Transverse colon (tissue), 4 donors: ENCODE measurements at regions not wholly inside any gene's neighbourhood (a gene's known extent, or its start where the extent isn't known, plus 50 kb on each side); places are given as distances from the start of the nearest gene placed in this dataset.

ENCODE experiments used
- DNase-seq: peaks from one replicate; pipeline ENCODE4 v3.0.0-alpha.2; 2019
- H3K27ac ChIP-seq, 4 donors: fragments of 200-600 bp; sonication (generic); 2 replicates each; pipeline ENCODE4 v1.5.1; 2016 to 2018; ENCODE audit warnings: inconsistent platforms in 4 of 4
- H3K27me3 ChIP-seq: fragments of 200-600 bp; sonication (generic); 2 replicates; pipeline ENCODE4 v1.5.1; 2017; ENCODE audit warnings: inconsistent platforms
- H3K36me3 ChIP-seq, 4 donors: fragments of 200-600 bp; sonication (generic); 2 replicates each; pipeline ENCODE4 v1.5.1; 2017 to 2019; ENCODE audit warnings: inconsistent platforms in 4 of 4
- H3K4me1 ChIP-seq, 4 donors: fragments of 200-600 bp; sonication (generic); 2 replicates each; pipeline ENCODE4 v1.5.1; 2017 to 2020; ENCODE audit warnings: inconsistent platforms in 4 of 4
- H3K4me3 ChIP-seq, 4 donors: fragments of 200-600 bp; sonication (generic); 1 replicate in 1 of 4; 2 replicates in 3 of 4; pipeline versions ENCODE4 v1.5.1 to v1.6.1; 2017 to 2019; ENCODE audit warnings: inconsistent platforms in 4 of 4
- H3K9me3 ChIP-seq, 2 donors: fragments of 200-600 bp; sonication (generic); 2 replicates each; pipeline ENCODE4 v1.5.1; 2017 to 2019; ENCODE audit warnings: inconsistent platforms in 2 of 2
- CTCF ChIP-seq, 5 experiments: fragments of 200-600 bp in 3 of 5; fragments of 450-650 bp in 2 of 5; sonication (generic) in 3 of 5; IDR thresholded peaks; 1 replicate in 2 of 5; 2 replicates in 3 of 5; pipeline ENCODE4 v1.5.1; 2016 to 2017; ENCODE audit warnings: antibody characterized with exemption in 5 of 5, inconsistent platforms in 3 of 5, mild to moderate bottlenecking in 2 of 5, moderate library complexity in 1 of 5
- EP300 ChIP-seq: sonication (generic); formaldehyde crosslinking; IDR thresholded peaks from one replicate; pipeline ENCODE4 v1.6.1; 2017; ENCODE audit warnings: antibody characterized with exemption, low read depth
- POLR2A ChIP-seq: fragments of 450-650 bp; IDR thresholded peaks from one replicate; pipeline ENCODE4 v1.6.1; 2016; ENCODE audit warnings: antibody characterized with exemption, mild to moderate bottlenecking, moderate library complexity
- POLR2AphosphoS5 ChIP-seq, 3 donors: sonication (generic); formaldehyde crosslinking; IDR thresholded peaks; one replicate each; pipeline ENCODE4 v1.6.1; 2016; ENCODE audit warnings: antibody characterized with exemption in 3 of 3
- WGBS, 2 donors: methylation state at CpG; one replicate each; pipeline ENCODE4 v1.1.5; 2018; ENCODE audit warnings: low coverage in 1 of 2; 5-methylcytosine and 5-hydroxymethylcytosine counted together
- in situ Hi-C, 4 donors: fragments of 200-750 bp; cut with MboI; loops; one replicate each; pipeline versions ENCODE4 v1.15.0 to v1.15.1; 2017; ENCODE audit warnings: low sequenced_read_pairs in 3 of 4, low pct_ligation_motif_present in 1 of 4, low pct_unique_long_range_greater_than_20kb in 1 of 4
- intact Hi-C: fragments of 100-400 bp; cut with DNase I; formaldehyde crosslinking; loops from one replicate; pipeline ENCODE4 v1.15.1; 2023; ENCODE audit warnings: low total_unique reads

GRCh38 chr4:83783215-83783614 is 247.3 kb downstream of the GPAT3 start:
- Histone ChIP-seq H3K27ac (no peak overlapping the region), H3K4me1 (no peaks in the 10 kb centered on the region), H3K9me3 (no peaks in the 10 kb centered on the region), H3K36me3 (no peaks in the 10 kb centered on the region), H3K27me3 (no peaks in the 10 kb centered on the region), H3K4me3 (no peak overlapping the region)
- TF ChIP-seq POLR2AphosphoS5 (IDR thresholded peaks at IDR 0.05) (no peak), EP300 (no peak), POLR2A (no peak), CTCF (IDR thresholded peaks at IDR 0.05) (no peak)
- no peak for DNase-seq
- WGBS, 2 donors = 80 to 100% methylated on average over 1 of the region's 1 CpG
- in situ Hi-C loops = no loop called here
- intact Hi-C loops = no loop called here

GRCh38 chr4:83782591-83782990 is 246.7 kb downstream of the GPAT3 start:
- no peak for TF ChIP-seq POLR2AphosphoS5 (IDR thresholded peaks at IDR 0.05)
- no peak for TF ChIP-seq POLR2A
- no peak for TF ChIP-seq CTCF (IDR thresholded peaks at IDR 0.05)
- TF ChIP-seq EP300 = no peak
- H3K4me3 ChIP-seq = no peak overlapping the region
- H3K4me1 ChIP-seq = no peaks in the 10 kb centered on the region
- peaks cover 2% of the 10 kb centered on the region for H3K27me3 ChIP-seq
- WGBS, 2 donors = 65 to 71% methylated on average over 6 of the region's 6 CpGs
- no peaks in the 10 kb centered on the region for H3K9me3 ChIP-seq
- H3K36me3 ChIP-seq = no peaks in the 10 kb centered on the region
- no peak for DNase-seq
- intact Hi-C loops = no loop called here
- in situ Hi-C loops = no loop called here
- H3K27ac ChIP-seq = no peak overlapping the region

- DNase-seq = no peak
- TF ChIP-seq POLR2A (no peak), POLR2AphosphoS5 (IDR thresholded peaks at IDR 0.05) (no peak), EP300 (no peak), CTCF (IDR thresholded peaks at IDR 0.05) (no peak)
- Histone ChIP-seq H3K4me3 (no peak overlapping the region), H3K4me1 (no peaks in the 10 kb centered on the region), H3K27me3 (peaks cover 3% of the 10 kb centered on the region), H3K36me3 (no peaks in the 10 kb centered on the region), H3K9me3 (no peaks in the 10 kb centered on the region), H3K27ac (no peak overlapping the region)
- intact Hi-C loops = no loop called here
- in situ Hi-C loops = no loop called here
- WGBS, 2 donors = 67 to 88% methylated on average over 1 of the region's 1 CpG
These were observed 245.5 kb downstream of the GPAT3 start for GRCh38 chr4:83781434-83781833.

GRCh38 chr4:83780053-83780733 is 244.3 kb downstream of the GPAT3 start:
- in situ Hi-C loops (no loop called here), intact Hi-C loops (no loop called here)
- H3K36me3 ChIP-seq = no peaks in the 10 kb centered on the region

More at GRCh38 chr4:83780053-83780733, 244.3 kb downstream of the GPAT3 start:
- H3K9me3 ChIP-seq = no peaks in the 10 kb centered on the region
- TF ChIP-seq POLR2AphosphoS5 (IDR thresholded peaks at IDR 0.05) (no peak), POLR2A (no peak), CTCF (IDR thresholded peaks at IDR 0.05) (no peak), EP300 (no peak)
- no peaks in the 10 kb centered on the region for H3K4me1 ChIP-seq
- WGBS, 2 donors = 33 to 74% methylated on average over 1 to 4 of the region's 4 CpGs
- no peak overlapping the region for H3K4me3 ChIP-seq
- H3K27me3 ChIP-seq = peaks cover 3% of the 10 kb centered on the region
- H3K27ac ChIP-seq = no peak overlapping the region
- no peak for DNase-seq
